Sigmoid colon (tissue), 4 donors: ENCODE measurements at regions not wholly inside any gene's neighbourhood (a gene's known extent, or its start where the extent isn't known, plus 50 kb on each side); places are given as distances from the start of the nearest gene placed in this dataset.

Source experiments
- EP300 ChIP-seq, 4 donors: sonication (generic); formaldehyde crosslinking; IDR thresholded peaks; one replicate each; pipeline ENCODE4 v1.6.1; 2017; ENCODE audit warnings: antibody characterized with exemption in 4 of 4
- TF ChIP-seq, protein P1 (sequence below), 4 experiments: fragments of 450-650 bp in 3 of 4; fragments of 200-600 bp in 1 of 4; IDR thresholded peaks; one replicate each; pipeline ENCODE4 v1.5.1; 2016 to 2019; ENCODE audit warnings: antibody characterized with exemption in 4 of 4, mild to moderate bottlenecking in 3 of 4, moderate library complexity in 2 of 4

DNA sequence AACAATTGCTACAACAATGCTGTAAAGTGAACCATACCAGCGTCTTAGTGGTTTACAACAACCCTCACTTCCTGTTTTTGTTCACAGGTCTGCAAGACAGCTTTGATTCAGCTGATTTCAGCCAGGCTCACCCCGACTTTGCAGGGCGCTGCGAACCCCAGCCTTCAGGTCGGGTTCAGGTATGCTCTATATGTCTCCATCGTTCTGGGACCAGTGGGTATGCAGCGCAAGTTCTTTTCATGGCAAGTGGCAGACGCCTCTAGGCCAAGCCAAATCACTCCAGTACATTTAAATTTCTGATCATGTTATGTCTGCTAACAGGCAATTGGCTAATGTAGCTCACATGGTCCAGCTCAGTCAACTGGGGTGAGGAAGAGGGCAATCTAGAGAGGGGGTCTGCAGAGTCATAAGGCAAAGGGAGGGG, 52.4 kb upstream of the RGMA start:
- TF ChIP-seq EP300 (IDR thresholded peaks at IDR 0.05) = no peak
- TF ChIP-seq, protein P1, sequence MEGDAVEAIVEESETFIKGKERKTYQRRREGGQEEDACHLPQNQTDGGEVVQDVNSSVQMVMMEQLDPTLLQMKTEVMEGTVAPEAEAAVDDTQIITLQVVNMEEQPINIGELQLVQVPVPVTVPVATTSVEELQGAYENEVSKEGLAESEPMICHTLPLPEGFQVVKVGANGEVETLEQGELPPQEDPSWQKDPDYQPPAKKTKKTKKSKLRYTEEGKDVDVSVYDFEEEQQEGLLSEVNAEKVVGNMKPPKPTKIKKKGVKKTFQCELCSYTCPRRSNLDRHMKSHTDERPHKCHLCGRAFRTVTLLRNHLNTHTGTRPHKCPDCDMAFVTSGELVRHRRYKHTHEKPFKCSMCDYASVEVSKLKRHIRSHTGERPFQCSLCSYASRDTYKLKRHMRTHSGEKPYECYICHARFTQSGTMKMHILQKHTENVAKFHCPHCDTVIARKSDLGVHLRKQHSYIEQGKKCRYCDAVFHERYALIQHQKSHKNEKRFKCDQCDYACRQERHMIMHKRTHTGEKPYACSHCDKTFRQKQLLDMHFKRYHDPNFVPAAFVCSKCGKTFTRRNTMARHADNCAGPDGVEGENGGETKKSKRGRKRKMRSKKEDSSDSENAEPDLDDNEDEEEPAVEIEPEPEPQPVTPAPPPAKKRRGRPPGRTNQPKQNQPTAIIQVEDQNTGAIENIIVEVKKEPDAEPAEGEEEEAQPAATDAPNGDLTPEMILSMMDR (IDR thresholded peaks at IDR 0.05) = no peak
